ENCODE measurements at regions not wholly inside any gene's neighbourhood (a gene's known extent, or its start where the extent isn't known, plus 50 kb on each side); places are given as distances from the start of the nearest gene placed in this dataset.
A peak's percentile ranks its signal among the peaks of the same experiment; 100 is the strongest.

- Mint-ChIP-seq H3K9me3 (no peaks in the 10 kb centered on the region), H3K4me1 (ENCODE audit: low read depth) (no peaks in the 10 kb centered on the region; the same call in 1 of the 2 replicates), H3K36me3 (ENCODE audit: low read depth) (no peaks in the 10 kb centered on the region), H3K27ac (no peak overlapping the region), H3K4me3 (no peak overlapping the region), H3K27me3 (ENCODE audit: insufficient read depth) (no peaks in the 10 kb centered on the region)
- no peak for DNase-seq
- no peak for TF ChIP-seq CTCF (IDR thresholded peaks at IDR 0.05)
Observed at GRCh38 chr3:168813225-168813802, 717.6 kb upstream of the GOLIM4 start.

GRCh38 chr3:168812234-168812633, 716.5 kb upstream of the GOLIM4 start:
- no peak for TF ChIP-seq CTCF (IDR thresholded peaks at IDR 0.05)
- H3K4me3 Mint-ChIP-seq: no peak overlapping the region
- H3K9me3 Mint-ChIP-seq: no peaks in the 10 kb centered on the region
- DNase-seq: no peak
- H3K27ac Mint-ChIP-seq: no peak overlapping the region
- peaks cover 5% of the 10 kb centered on the region for H3K4me1 Mint-ChIP-seq (ENCODE audit: low read depth)
- no peaks in the 10 kb centered on the region for H3K27me3 Mint-ChIP-seq (ENCODE audit: insufficient read depth)
- H3K36me3 Mint-ChIP-seq (ENCODE audit: low read depth): no peaks in the 10 kb centered on the region

- no peak for DNase-seq
- H3K9me3 Mint-ChIP-seq: no peaks in the 10 kb centered on the region
- TF ChIP-seq CTCF (IDR thresholded peaks at IDR 0.05): no peak
- H3K4me1 Mint-ChIP-seq (ENCODE audit: low read depth): peaks cover 35% of the 10 kb centered on the region
- no peak overlapping the region for H3K4me3 Mint-ChIP-seq
- no peaks in the 10 kb centered on the region for H3K36me3 Mint-ChIP-seq (ENCODE audit: low read depth)
- no peaks in the 10 kb centered on the region for H3K27me3 Mint-ChIP-seq (ENCODE audit: insufficient read depth)
- H3K27ac Mint-ChIP-seq: no peak overlapping the region
Observed at GRCh38 chr3:168808596-168808995, 712.9 kb upstream of the GOLIM4 start.

- Mint-ChIP-seq H3K27ac (no peak overlapping the region), H3K4me1 (ENCODE audit: low read depth) (peaks cover 46% of the 10 kb centered on the region), H3K4me3 (no peak overlapping the region; the same call in 1 of the 2 replicates), H3K27me3 (ENCODE audit: insufficient read depth) (no peaks in the 10 kb centered on the region), H3K36me3 (ENCODE audit: low read depth) (no peaks in the 10 kb centered on the region), H3K9me3 (no peaks in the 10 kb centered on the region)
- TF ChIP-seq CTCF (IDR thresholded peaks at IDR 0.05): no peak
- no peak for DNase-seq
Observed at GRCh38 chr3:168807448-168807847, 711.7 kb upstream of the GOLIM4 start.

- no peaks in the 10 kb centered on the region for H3K36me3 Mint-ChIP-seq (ENCODE audit: low read depth)
- peak overlapping the region; percentile 36; the same call in 1 of the 2 replicates for H3K4me3 Mint-ChIP-seq
- no peak for TF ChIP-seq CTCF (IDR thresholded peaks at IDR 0.05)
- no peaks in the 10 kb centered on the region for H3K9me3 Mint-ChIP-seq
- no peaks in the 10 kb centered on the region for H3K27me3 Mint-ChIP-seq (ENCODE audit: insufficient read depth)
- peaks cover 50% of the 10 kb centered on the region for H3K4me1 Mint-ChIP-seq (ENCODE audit: low read depth)
- DNase-seq: no peak
- H3K27ac Mint-ChIP-seq: peak overlapping the region; percentile 23; the same call in 1 of the 2 replicates
Observed at GRCh38 chr3:168806871-168807270, 711.1 kb upstream of the GOLIM4 start.
